Hepatocyte (in vitro differentiated cells): ENCODE measurements at regions not wholly inside any gene's neighbourhood (a gene's known extent, or its start where the extent isn't known, plus 50 kb on each side); places are given as distances from the start of the nearest gene placed in this dataset.
"Not testable (repeated sequence)": the region's sequence is repeated elsewhere in the genome, so short reads cannot be mapped to it uniquely, and the experiment has no call there.

Source experiments
- EZH2 ChIP-seq: fragments of 200-600 bp; sonication (generic); IDR thresholded peaks from 2 replicates; pipeline ENCODE4 v1.6.1; 2016; ENCODE audit warnings: antibody characterized with exemption, mild to moderate bottlenecking, borderline replicate concordance
- EZH2phosphoT487 ChIP-seq: fragments of 200-600 bp; sonication (generic); IDR thresholded peaks from one replicate; pipeline ENCODE4 v1.6.1; 2018; ENCODE audit warnings: antibody characterized with exemption, mild to moderate bottlenecking, low read depth, moderate library complexity; ENCODE audit not compliant: unreplicated experiment, severe bottlenecking
- TF ChIP-seq, protein P1 (sequence below): fragments of 200-600 bp; sonication (generic); IDR thresholded peaks from 2 replicates; pipeline ENCODE4 v1.5.1; 2016; ENCODE audit warnings: antibody characterized with exemption, mild to moderate bottlenecking; ENCODE audit not compliant: poor library complexity

GRCh38 chr9:129296195-129296594 lies 118.1 kb upstream of the IER5L start:
- TF ChIP-seq, protein P1, sequence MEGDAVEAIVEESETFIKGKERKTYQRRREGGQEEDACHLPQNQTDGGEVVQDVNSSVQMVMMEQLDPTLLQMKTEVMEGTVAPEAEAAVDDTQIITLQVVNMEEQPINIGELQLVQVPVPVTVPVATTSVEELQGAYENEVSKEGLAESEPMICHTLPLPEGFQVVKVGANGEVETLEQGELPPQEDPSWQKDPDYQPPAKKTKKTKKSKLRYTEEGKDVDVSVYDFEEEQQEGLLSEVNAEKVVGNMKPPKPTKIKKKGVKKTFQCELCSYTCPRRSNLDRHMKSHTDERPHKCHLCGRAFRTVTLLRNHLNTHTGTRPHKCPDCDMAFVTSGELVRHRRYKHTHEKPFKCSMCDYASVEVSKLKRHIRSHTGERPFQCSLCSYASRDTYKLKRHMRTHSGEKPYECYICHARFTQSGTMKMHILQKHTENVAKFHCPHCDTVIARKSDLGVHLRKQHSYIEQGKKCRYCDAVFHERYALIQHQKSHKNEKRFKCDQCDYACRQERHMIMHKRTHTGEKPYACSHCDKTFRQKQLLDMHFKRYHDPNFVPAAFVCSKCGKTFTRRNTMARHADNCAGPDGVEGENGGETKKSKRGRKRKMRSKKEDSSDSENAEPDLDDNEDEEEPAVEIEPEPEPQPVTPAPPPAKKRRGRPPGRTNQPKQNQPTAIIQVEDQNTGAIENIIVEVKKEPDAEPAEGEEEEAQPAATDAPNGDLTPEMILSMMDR = not testable (repeated sequence)
- TF ChIP-seq EZH2, EZH2phosphoT487: not testable (repeated sequence)
